NCI-H526 treated with DMSO at 0.1 percent for 48 hours (cell line): ENCODE measurements at regions not wholly inside any gene's neighbourhood (a gene's known extent, or its start where the extent isn't known, plus 50 kb on each side); places are given as distances from the start of the nearest gene placed in this dataset.
"Not testable (repeated sequence)": the region's sequence is repeated elsewhere in the genome, so short reads cannot be mapped to it uniquely, and the experiment has no call there.

ENCODE experiments used
- DNase-seq: peaks from one replicate; lab custom pipeline; 2025; lab: John Stamatoyannopoulos, UW

- DNase-seq, result no peak
Measured at GRCh38 chr13:33340631-33341030, 55.1 kb upstream of the STARD13 start.

GRCh38 chr13:33341861-33342452 lies 56.4 kb upstream of the STARD13 start:
- DNase-seq, result no peak

- no peak for DNase-seq
Measured at GRCh38 chr13:33345842-33346241, 60.3 kb upstream of the STARD13 start.

GRCh38 chr13:33347861-33348260 lies 62.3 kb upstream of the STARD13 start:
- DNase-seq, result no peak

- DNase-seq, result no peak
Measured at GRCh38 chr13:33348366-33348765, 62.8 kb upstream of the STARD13 start.

- DNase-seq, result no peak
Measured at GRCh38 chr13:33349288-33349985, 63.9 kb upstream of the STARD13 start.

GRCh38 chr13:33349986-33350826 lies 64.7 kb upstream of the STARD13 start:
- no peak for DNase-seq

- no peak for DNase-seq
Measured at GRCh38 chr13:33351319-33351718, 65.8 kb upstream of the STARD13 start.

GRCh38 chr13:33352041-33352440 lies 66.5 kb upstream of the STARD13 start:
- DNase-seq, result no peak

- no peak for DNase-seq
Measured at GRCh38 chr13:33352526-33352925, 67.0 kb upstream of the STARD13 start.

GRCh38 chr13:33353210-33353609 lies 67.7 kb upstream of the STARD13 start:
- no peak for DNase-seq

- DNase-seq, result no peak
Measured at GRCh38 chr13:33353646-33354045, 68.1 kb upstream of the STARD13 start.

- DNase-seq, result no peak
Measured at GRCh38 chr13:33355201-33355895, 69.8 kb upstream of the STARD13 start.

- not testable (repeated sequence) for DNase-seq
Measured at GRCh38 chr13:33358076-33358475, 72.5 kb upstream of the STARD13 start.

- no peak for DNase-seq
Measured at GRCh38 chr13:33362986-33363727, 77.6 kb upstream of the STARD13 start.

- DNase-seq, result no peak
Measured at GRCh38 chr13:33364192-33364591, 78.6 kb upstream of the STARD13 start.

GRCh38 chr13:33366469-33367062 lies 81.0 kb upstream of the STARD13 start:
- no peak for DNase-seq

GRCh38 chr13:33367171-33367895 lies 81.8 kb upstream of the STARD13 start:
- DNase-seq, result no peak

GRCh38 chr13:33367926-33368325 lies 82.4 kb upstream of the STARD13 start:
- no peak for DNase-seq

GRCh38 chr13:33369073-33369472 lies 83.5 kb upstream of the STARD13 start:
- DNase-seq, result no peak
